Activated gamma-delta T cell (primary cell): ENCODE measurements at regions not wholly inside any gene's neighbourhood (a gene's known extent, or its start where the extent isn't known, plus 50 kb on each side); places are given as distances from the start of the nearest gene placed in this dataset.

ENCODE experiments used
- DNase-seq: peaks from one replicate; lab custom pipeline; 2025; lab: John Stamatoyannopoulos, UW

- no peak for DNase-seq
These were observed 380.1 kb upstream of the TUSC1 start for GRCh38 chr9:26058111-26058895.

GRCh38 chr9:26057050-26057449 lies 378.8 kb upstream of the TUSC1 start:
- DNase-seq = no peak

- DNase-seq = no peak
These were observed 376.6 kb upstream of the TUSC1 start for GRCh38 chr9:26054600-26055520.

- no peak for DNase-seq
These were observed 375.7 kb upstream of the TUSC1 start for GRCh38 chr9:26053954-26054353.

- DNase-seq = no peak
These were observed 365.2 kb upstream of the TUSC1 start for GRCh38 chr9:26043431-26043830.

- no peak for DNase-seq
These were observed 356.5 kb upstream of the TUSC1 start for GRCh38 chr9:26034786-26035185.

GRCh38 chr9:26033336-26033735 lies 355.1 kb upstream of the TUSC1 start:
- DNase-seq = no peak

GRCh38 chr9:26026423-26027100 lies 348.3 kb upstream of the TUSC1 start:
- no peak for DNase-seq

GRCh38 chr9:26013199-26013598 lies 335.0 kb upstream of the TUSC1 start:
- DNase-seq = no peak

- DNase-seq = no peak
These were observed 334.6 kb upstream of the TUSC1 start for GRCh38 chr9:26012797-26013196.

- DNase-seq = no peak
These were observed 316.4 kb upstream of the TUSC1 start for GRCh38 chr9:25994605-25995004.

GRCh38 chr9:25990376-25990775 lies 312.1 kb upstream of the TUSC1 start:
- DNase-seq = no peak

- DNase-seq = no peak
These were observed 297.4 kb upstream of the TUSC1 start for GRCh38 chr9:25975667-25976066.

- no peak for DNase-seq
These were observed 286.0 kb upstream of the TUSC1 start for GRCh38 chr9:25964239-25964638.

GRCh38 chr9:25960178-25960577 lies 281.9 kb upstream of the TUSC1 start:
- DNase-seq = no peak

- DNase-seq = no peak
These were observed 276.0 kb upstream of the TUSC1 start for GRCh38 chr9:25954209-25954608.

- no peak for DNase-seq
These were observed 269.9 kb upstream of the TUSC1 start for GRCh38 chr9:25948182-25948581.

GRCh38 chr9:25939126-25939525 lies 260.9 kb upstream of the TUSC1 start:
- DNase-seq = no peak

- no peak for DNase-seq
These were observed 257.8 kb upstream of the TUSC1 start for GRCh38 chr9:25936031-25936430.

- DNase-seq = no peak
These were observed 256.9 kb upstream of the TUSC1 start for GRCh38 chr9:25935188-25935587.

- DNase-seq = no peak
These were observed 240.5 kb upstream of the TUSC1 start for GRCh38 chr9:25918761-25919160.

- DNase-seq = no peak
These were observed 239.6 kb upstream of the TUSC1 start for GRCh38 chr9:25917731-25918362.
